NCI-H1105 treated with DMSO at 0.1 percent for 48 hours (cell line): ENCODE measurements at regions not wholly inside any gene's neighbourhood (a gene's known extent, or its start where the extent isn't known, plus 50 kb on each side); places are given as distances from the start of the nearest gene placed in this dataset.
"Not testable (repeated sequence)": the region's sequence is repeated elsewhere in the genome, so short reads cannot be mapped to it uniquely, and the experiment has no call there.

Source experiments
- DNase-seq: peaks from one replicate; lab custom pipeline; 2025; lab: John Stamatoyannopoulos, UW

DNA sequence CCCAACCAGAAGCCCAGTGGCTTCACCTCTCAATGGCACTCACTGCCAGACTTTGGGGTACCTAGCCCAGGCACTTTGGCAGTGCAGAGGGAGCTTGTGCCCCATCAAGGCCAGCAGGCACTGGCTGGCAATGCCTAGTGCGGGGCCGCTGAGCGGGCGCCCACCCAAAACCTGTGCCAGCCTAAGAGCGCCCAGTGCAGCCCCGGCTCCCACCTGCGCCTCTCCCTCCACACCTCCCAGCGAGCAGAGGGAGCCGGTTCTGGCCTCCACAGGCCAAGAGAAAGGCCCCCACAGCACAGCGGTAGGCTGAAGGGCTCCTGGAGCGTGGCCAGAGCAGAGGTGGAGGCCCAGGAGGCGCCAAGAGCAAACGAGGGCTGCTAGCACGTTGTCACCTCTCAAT, 930.8 kb downstream of the IPMK start:
- no peak for DNase-seq

DNA sequence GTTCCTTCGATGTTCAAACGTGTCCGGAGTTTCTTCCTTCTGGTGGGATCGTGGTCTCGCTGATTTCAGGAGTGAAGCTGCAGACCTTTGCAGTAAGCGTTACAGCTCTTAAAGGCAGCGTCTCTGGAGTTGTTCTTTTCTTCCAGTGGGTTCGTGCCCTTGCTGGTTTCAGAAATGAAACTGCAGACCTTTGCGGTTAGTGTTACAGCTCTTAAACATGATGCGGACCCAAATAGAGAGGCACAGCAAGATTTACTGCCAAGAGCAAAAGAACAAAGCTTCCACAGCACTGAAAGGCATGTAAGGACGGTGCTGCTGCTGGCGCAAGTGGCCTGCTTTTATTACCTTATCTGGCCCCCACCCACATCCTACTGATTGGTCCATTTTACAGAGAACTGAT, 931.4 kb downstream of the IPMK start:
- no peak for DNase-seq

DNA sequence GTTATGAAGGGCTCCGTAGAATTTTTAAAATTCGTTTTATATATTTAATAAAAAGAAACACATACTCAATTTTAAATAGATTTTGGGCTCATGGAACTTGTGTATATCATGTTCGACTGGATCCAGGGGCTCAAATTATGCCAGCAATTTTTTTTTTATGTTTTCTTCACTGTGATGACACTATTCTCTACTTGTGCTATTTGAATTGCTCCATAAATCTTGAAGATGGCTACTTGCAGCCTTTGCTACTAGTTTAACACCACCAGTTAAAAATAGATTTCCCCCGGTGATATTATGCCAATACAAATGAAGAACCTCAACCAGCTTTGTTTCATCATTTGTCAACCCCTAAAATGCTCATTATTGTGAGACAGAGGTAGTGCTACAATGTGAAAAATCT, 933.2 kb downstream of the IPMK start:
- DNase-seq: no peak

DNA sequence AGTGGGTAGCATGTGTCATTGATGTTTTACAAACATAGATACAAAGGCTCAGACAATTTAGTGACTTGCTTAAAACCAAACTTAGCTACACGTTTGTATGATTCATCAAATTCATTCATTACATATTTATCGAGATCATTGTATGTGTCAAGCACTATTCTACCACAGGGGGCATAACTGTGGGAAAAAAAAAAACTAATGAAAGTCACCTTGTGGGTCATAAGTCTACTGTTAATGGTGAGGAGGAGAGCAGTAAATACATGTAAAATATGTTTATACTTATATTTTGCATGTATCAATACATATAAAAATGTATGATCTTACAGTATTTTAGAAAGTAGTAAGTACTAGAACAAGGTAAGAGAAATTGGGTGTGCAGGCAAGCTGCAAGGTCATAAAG, 933.8 kb downstream of the IPMK start:
- no peak for DNase-seq

DNA sequence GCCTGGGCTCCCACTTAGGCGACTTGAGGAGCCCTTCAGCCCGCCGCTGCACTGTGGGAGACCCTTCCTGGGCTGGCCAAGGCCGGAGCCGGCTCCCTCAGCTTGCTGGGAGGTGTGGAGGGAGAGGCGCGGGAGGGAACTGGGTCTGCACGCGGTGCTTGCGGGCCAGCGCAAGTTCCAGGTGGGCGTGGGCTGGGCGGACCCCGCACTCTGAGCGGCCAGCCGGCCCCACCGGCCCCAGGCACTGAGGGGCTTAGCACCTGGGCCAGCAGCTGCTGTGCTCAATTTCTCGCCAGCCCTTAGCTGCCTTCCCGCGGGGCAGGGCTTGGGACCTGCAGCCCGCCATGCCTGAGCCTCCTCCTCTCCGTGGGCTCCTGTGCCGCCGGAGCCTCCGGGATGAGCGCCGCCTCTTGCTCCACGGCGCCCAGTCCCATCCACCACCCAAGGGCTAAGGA, 946.3 kb downstream of the IPMK start:
- DNase-seq: not testable (repeated sequence)

DNA sequence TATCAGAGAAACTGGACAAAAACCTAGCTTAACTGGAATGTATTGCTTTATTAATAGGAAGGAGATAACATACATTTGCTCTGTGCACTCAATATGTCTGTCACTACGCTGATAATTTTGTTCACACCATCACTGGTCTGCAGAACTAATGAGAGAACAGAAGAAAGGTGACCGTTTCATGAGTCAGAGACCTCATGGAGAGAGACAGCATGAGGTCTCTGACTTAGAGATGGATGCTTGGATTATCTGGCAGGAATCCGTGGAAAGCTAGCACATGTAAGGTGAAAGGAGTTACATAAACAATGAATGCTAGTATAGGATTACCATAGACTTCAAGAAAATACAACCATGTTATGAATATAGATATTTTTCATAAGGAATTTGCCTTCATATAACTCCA, 947.3 kb downstream of the IPMK start:
- no peak for DNase-seq

- DNase-seq: no peak
Measured at GRCh38 chr10:57314046-57314445, 953.0 kb upstream of the ZWINT start.

- DNase-seq: no peak
Measured at GRCh38 chr10:57303566-57303965, 942.5 kb upstream of the ZWINT start.

- DNase-seq: no peak
Measured at GRCh38 chr10:57300718-57301117, 939.7 kb upstream of the ZWINT start.

DNA sequence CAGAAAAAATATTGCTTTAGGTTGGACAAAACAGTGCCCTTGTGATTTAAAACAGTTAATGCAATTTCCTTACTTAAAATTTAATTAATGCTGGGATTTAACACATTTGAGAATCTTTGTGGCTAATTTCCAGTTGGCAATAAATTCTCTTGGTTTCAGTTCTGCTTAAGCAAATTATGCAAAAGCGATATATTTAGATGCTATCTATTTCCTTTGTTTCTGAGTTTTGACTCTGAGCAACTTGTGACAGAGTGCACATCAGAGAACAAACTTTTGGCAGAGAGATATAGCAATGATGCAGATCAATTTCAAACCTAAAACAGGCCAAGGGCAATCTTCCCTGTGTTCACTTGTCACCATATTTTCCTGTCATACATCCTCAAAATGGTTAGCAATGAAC, 933.6 kb upstream of the ZWINT start:
- DNase-seq: no peak

DNA sequence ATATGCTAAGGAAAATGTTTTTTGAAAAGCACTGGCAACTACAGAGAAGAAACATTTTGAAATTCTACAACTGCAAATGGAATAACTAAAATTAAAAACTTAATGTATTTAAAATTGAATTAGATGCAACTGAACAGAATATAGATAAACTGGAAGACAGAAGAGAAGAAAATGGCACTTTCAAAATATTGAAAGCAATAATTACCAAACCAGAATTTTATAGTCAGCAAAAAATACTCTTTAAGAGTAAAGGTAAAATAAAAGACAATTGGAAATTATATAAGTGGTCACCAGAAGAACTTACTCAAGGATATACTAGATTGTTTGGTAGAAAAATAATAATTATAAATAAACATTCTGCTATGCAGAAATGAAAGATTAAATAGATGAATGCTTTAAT, 927.7 kb upstream of the ZWINT start:
- no peak for DNase-seq

DNA sequence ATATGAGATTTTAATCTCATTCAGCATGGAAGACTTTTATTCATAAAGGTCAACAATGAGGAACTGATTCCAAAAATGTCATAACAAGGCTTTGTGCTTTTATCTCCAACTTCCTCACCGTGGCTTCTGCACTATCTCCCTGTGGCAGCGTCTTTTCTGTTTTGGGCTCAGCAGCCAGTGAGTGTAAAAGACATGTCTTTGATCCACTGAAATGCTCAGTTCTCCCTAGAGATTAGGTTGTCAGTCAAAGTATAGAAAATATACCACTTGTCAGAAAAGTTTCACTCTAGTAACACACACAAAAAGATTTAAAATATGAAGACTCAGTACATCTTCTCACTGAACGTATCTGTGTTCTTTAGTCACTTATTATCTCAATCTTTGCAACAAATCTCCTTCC, 901.8 kb upstream of the ZWINT start:
- no peak for DNase-seq

GRCh38 chr10:57260175-57260574, 899.1 kb upstream of the ZWINT start:
- no peak for DNase-seq

DNA sequence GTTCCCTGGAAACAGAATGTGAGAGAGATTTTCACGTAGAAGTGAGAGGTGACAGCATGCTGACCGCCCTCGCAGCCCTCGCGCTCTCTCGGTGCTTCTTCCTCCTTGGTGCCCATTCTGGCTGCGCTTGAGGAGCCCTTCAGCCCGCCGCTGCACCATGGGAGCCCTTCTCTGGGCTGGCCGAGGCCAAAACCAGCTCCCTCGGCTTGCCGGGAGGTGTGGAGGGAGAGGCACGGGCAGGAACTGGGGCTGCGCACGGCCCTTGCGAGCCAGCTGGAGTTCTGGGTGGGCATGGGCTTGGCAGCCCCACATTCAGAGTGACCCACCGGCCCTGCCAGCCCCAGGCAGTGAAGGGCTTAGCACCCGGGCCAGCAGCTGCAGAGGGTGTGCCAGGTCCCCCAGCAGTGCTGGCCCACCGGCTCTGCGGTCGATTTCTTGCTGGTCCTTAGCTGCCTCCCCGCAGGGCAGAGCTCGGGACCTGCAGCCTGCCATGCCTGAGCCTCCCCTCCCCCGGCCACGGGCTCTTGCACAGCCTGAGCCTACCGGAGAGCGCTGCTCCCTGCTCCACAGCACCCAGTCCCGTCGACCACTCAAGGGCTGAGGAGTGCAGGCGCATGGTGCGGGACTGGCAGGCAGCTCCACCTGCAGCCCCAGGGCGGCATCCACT, 888.7 kb upstream of the ZWINT start:
- DNase-seq: no peak

- no peak for DNase-seq
Measured at GRCh38 chr10:57247271-57247670, 886.2 kb upstream of the ZWINT start.

DNA sequence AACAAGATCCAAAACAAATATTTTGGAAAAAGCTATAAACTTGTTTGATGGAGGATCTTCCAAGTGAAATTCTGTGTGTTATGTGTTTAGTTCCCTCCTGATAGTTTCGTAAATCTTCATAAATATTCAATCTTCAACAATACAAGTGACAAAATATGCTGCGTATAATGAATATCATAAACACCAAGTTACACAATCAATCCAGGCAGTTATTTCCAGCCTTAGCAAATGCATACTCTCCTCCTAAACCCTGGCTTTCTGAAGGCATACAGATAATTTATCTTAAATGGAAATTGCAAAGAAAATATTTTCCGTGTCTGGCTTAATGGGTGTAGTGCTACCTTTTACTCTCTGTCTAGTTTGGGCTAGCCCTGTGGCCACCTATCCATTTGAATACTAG, 864.9 kb upstream of the ZWINT start:
- no peak for DNase-seq

DNA sequence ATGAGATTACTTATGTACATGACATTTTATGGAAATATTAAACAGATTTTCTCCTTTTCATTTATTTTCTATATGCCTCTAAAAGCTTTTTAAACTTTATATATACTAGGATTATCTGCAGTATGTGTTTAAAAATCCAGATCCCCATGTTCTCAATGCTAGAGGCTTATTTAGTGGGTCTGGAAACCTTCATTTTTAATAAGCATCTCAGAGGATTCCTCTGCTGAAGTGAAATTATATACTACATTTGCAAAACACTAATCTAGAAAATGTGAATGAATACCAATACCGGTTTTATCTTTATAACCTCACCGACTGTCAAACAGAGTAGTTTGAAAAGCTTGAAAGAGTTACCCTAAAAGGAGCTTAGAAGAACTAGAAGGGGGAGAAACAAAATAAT, 863.8 kb upstream of the ZWINT start:
- no peak for DNase-seq

DNA sequence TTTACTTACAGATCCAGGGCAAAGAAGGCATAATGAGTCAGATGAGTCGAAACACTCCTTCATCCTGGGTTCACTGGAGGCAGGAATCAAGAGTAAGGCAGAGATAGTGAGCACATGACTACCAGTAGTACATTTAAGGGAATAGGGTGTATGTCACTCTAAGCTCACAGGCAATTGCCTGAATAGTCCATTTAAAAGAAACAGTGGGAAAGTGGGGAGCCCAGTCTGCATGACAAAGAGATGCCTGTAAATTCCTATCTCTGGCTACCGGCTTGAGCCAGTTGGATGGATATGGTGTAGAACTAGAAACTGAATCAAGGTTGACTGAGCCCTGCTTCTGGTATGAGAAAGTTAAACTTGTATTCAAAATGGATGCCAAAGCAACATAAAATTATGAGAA, 861.5 kb upstream of the ZWINT start:
- no peak for DNase-seq

GRCh38 chr10:57222129-57222528, 861.1 kb upstream of the ZWINT start:
- no peak for DNase-seq

GRCh38 chr10:57221674-57222073, 860.6 kb upstream of the ZWINT start:
- DNase-seq: no peak

GRCh38 chr10:57218382-57218781, 857.3 kb upstream of the ZWINT start:
- no peak for DNase-seq

- DNase-seq: no peak
Measured at GRCh38 chr10:57202356-57202755, 841.3 kb upstream of the ZWINT start.

DNA sequence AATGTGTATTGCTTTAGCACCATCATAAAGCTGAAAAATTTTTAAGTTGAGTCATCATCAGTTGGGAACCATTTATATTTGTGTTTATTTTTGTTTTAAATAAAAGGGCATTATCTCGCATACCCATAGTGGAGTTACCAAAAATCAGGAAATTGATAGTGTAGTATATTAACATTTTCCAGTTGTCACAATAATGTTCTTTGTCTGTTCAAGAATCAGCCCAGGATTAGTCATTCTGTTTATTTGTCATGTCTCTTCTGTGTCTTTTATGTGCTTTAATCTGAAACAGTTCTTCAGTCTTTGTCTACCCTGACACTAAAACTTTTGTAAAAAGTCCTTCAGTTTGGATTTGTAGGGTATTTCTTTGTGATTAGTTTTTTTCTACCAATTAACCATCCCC, 827.8 kb upstream of the ZWINT start:
- DNase-seq: no peak

GRCh38 chr10:57186201-57186600, 825.1 kb upstream of the ZWINT start:
- no peak for DNase-seq

DNA sequence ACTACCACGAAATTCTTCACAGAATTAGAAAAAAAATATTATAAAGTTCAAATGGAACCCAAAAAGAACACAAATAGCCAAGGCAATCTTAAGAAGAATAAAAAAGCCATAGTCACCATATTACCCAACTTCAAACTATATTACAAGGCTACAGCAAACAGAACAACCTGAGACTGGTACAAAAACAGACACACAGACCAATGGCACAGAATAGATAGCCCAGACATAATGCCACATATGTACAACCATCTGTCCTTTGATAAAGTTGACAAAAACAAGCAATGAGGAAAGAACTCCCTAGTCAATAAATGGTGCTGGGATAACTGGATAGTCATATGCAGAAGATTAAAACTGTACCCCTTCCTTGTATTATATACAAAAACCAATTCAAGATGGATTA, 808.5 kb upstream of the ZWINT start:
- no peak for DNase-seq
